Right ventricle myocardium superior (tissue), 1 donor: ENCODE measurements at regions not wholly inside any gene's neighbourhood (a gene's known extent, or its start where the extent isn't known, plus 50 kb on each side); places are given as distances from the start of the nearest gene placed in this dataset.

Source experiments
- ATAC-seq: fragments of 200-7000 bp; cut with Tn5 transposase; one replicate; pipeline ENCODE4 v1.9.1; 2020; ENCODE audit warnings: mild to moderate bottlenecking; ENCODE audit not compliant: poor library complexity
- DNase-seq: peaks from one replicate; pipeline ENCODE4 v3.0.0-alpha.2; 2020
- intact Hi-C: fragments of 100-400 bp; cut with DNase I; formaldehyde crosslinking; loops from one replicate; pipeline ENCODE4 v1.11.2; 2022
- donor health status: DM: no; HTN: yes; CAD: no; lungs with severe emphysema.

- ATAC-seq, result no peak
- intact Hi-C loops, result no loop called here
- DNase-seq, result no peak
Measured at GRCh38 chr10:63765126-63765525, 243.9 kb downstream of the REEP3 start.

- ATAC-seq (no peak), DNase-seq (no peak)
- intact Hi-C loops, result no loop called here
Measured at GRCh38 chr10:63766745-63767137, 245.5 kb downstream of the REEP3 start.

GRCh38 chr10:63767138-63767801, 246.1 kb downstream of the REEP3 start:
- intact Hi-C loops, result no loop called here
- ATAC-seq, result peak; percentile 22
- no peak for DNase-seq

GRCh38 chr10:63769367-63769766, 248.2 kb downstream of the REEP3 start:
- no peak for DNase-seq
- intact Hi-C loops, result no loop called here
- no peak for ATAC-seq

- intact Hi-C loops, result no loop called here
- DNase-seq, result no peak
- ATAC-seq, result no peak
Measured at GRCh38 chr10:63770523-63770922, 249.3 kb downstream of the REEP3 start.

GRCh38 chr10:63772491-63772890, 251.3 kb downstream of the REEP3 start:
- intact Hi-C loops, result no loop called here
- no peak for DNase-seq
- ATAC-seq, result no peak

- DNase-seq (no peak), ATAC-seq (no peak)
- intact Hi-C loops, result no loop called here
Measured at GRCh38 chr10:63773106-63773505, 251.9 kb downstream of the REEP3 start.

GRCh38 chr10:63773962-63774361, 252.8 kb downstream of the REEP3 start:
- intact Hi-C loops, result no loop called here
- ATAC-seq (no peak), DNase-seq (no peak)

- intact Hi-C loops, result no loop called here
- ATAC-seq (no peak), DNase-seq (no peak)
Measured at GRCh38 chr10:63780101-63780500, 258.9 kb downstream of the REEP3 start.

- ATAC-seq (no peak), DNase-seq (no peak)
- intact Hi-C loops, result no loop called here
Measured at GRCh38 chr10:63781226-63781625, 260.0 kb downstream of the REEP3 start.

- intact Hi-C loops, result no loop called here
- no peak for ATAC-seq
- no peak for DNase-seq
Measured at GRCh38 chr10:63783882-63784281, 262.7 kb downstream of the REEP3 start.

GRCh38 chr10:63788152-63788821, 267.1 kb downstream of the REEP3 start:
- no peak for ATAC-seq
- no peak for DNase-seq
- intact Hi-C loops, result no loop called here

GRCh38 chr10:63795094-63795860, 274.1 kb downstream of the REEP3 start:
- ATAC-seq, result no peak
- no peak for DNase-seq
- intact Hi-C loops, result no loop called here

GRCh38 chr10:63798599-63799498, 277.6 kb downstream of the REEP3 start:
- peak; percentile 86 for ATAC-seq

GRCh38 chr10:63799521-63800300, 278.5 kb downstream of the REEP3 start:
- intact Hi-C loops, result no loop called here
- DNase-seq, result no peak
- no peak for ATAC-seq

More at GRCh38 chr10:63798599-63799498, 277.6 kb downstream of the REEP3 start:
- DNase-seq, result peak; percentile 80
- intact Hi-C loops, result no loop called here

- intact Hi-C loops, result no loop called here
- no peak for DNase-seq
- ATAC-seq, result peak; percentile 54
Measured at GRCh38 chr10:63801166-63801565, 280.0 kb downstream of the REEP3 start.

GRCh38 chr10:63806330-63806729, 285.1 kb downstream of the REEP3 start:
- no peak for ATAC-seq
- no peak for DNase-seq
- intact Hi-C loops, result no loop called here

GRCh38 chr10:63812501-63812900, 291.3 kb downstream of the REEP3 start:
- ATAC-seq (no peak), DNase-seq (no peak)
- intact Hi-C loops, result no loop called here
